ENCODE measurements at regions not wholly inside any gene's neighbourhood (a gene's known extent, or its start where the extent isn't known, plus 50 kb on each side); places are given as distances from the start of the nearest gene placed in this dataset.
"Not testable (repeated sequence)": the region's sequence is repeated elsewhere in the genome, so short reads cannot be mapped to it uniquely, and the experiment has no call there.

GRCh38 chr1:181247-182216 is 269.9 kb downstream of the OR4F29 start:
- H3K4me3 ChIP-seq; H3K27me3 ChIP-seq; intact Hi-C loops (cut with DNase I); H3K9me3 ChIP-seq; H3K36me3 ChIP-seq; H3K27ac ChIP-seq; H3K4me1 ChIP-seq: not testable (repeated sequence)
- DNase-seq (ENCODE audit: low spot score in 2 of 2) = peak in 1 of 2 donors; percentile 87
- TF ChIP-seq, protein P1, sequence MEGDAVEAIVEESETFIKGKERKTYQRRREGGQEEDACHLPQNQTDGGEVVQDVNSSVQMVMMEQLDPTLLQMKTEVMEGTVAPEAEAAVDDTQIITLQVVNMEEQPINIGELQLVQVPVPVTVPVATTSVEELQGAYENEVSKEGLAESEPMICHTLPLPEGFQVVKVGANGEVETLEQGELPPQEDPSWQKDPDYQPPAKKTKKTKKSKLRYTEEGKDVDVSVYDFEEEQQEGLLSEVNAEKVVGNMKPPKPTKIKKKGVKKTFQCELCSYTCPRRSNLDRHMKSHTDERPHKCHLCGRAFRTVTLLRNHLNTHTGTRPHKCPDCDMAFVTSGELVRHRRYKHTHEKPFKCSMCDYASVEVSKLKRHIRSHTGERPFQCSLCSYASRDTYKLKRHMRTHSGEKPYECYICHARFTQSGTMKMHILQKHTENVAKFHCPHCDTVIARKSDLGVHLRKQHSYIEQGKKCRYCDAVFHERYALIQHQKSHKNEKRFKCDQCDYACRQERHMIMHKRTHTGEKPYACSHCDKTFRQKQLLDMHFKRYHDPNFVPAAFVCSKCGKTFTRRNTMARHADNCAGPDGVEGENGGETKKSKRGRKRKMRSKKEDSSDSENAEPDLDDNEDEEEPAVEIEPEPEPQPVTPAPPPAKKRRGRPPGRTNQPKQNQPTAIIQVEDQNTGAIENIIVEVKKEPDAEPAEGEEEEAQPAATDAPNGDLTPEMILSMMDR (IDR thresholded peaks at IDR 0.05) = peak in 2 of 3 experiments; percentile 14 to 26

GRCh38 chr1:180749-181205 is 270.7 kb downstream of the OR4F29 start:
- H3K9me3 ChIP-seq; H3K27me3 ChIP-seq; H3K4me1 ChIP-seq; H3K4me3 ChIP-seq; H3K27ac ChIP-seq; intact Hi-C loops (cut with DNase I); H3K36me3 ChIP-seq: not testable (repeated sequence)
- DNase-seq (ENCODE audit: low spot score in 2 of 2) = peak in 1 of 2 donors; percentile 72

DNA sequence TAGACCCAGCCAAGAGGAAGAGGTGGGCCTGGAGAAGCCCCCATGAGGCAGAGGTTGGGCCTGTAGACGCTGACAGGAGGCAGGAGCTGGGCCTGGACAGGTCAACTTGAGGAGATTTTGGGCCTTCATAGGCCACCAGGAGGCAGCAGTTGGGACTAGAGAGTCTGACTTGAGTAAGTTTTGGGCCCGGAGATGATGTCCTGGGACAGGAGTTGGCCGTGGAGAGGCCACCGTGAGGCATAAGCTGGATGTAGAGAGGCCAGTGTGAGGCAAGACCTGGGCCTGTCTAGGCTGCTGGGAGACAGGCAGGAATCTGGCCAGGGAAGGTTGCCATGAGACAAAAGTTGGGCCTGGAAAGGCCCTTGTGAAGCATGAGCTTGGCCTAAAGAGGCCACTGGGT is 312.6 kb downstream of the OR4F29 start:
- H3K9me3 ChIP-seq; H3K4me3 ChIP-seq; H3K27me3 ChIP-seq; H3K4me1 ChIP-seq; intact Hi-C loops (cut with DNase I); H3K27ac ChIP-seq; H3K36me3 ChIP-seq: not testable (repeated sequence)
- peak in 1 of 2 donors; percentile 62 for DNase-seq (ENCODE audit: low spot score in 2 of 2)

- H3K4me1 ChIP-seq; H3K4me3 ChIP-seq; H3K27ac ChIP-seq; intact Hi-C loops (cut with DNase I); H3K36me3 ChIP-seq; H3K9me3 ChIP-seq; H3K27me3 ChIP-seq: not testable (repeated sequence)
- peak in 1 of 2 donors; percentile 51 for DNase-seq (ENCODE audit: low spot score in 2 of 2)
Measured at GRCh38 chr1:137664-138063, 313.8 kb downstream of the OR4F29 start.

GRCh38 chr1:136344-136932 is 315.0 kb downstream of the OR4F29 start:
- H3K27me3 ChIP-seq; DNase-seq (ENCODE audit: low spot score in 2 of 2); H3K36me3 ChIP-seq; intact Hi-C loops (cut with DNase I); H3K4me1 ChIP-seq; H3K4me3 ChIP-seq; H3K27ac ChIP-seq; H3K9me3 ChIP-seq: not testable (repeated sequence)

DNA sequence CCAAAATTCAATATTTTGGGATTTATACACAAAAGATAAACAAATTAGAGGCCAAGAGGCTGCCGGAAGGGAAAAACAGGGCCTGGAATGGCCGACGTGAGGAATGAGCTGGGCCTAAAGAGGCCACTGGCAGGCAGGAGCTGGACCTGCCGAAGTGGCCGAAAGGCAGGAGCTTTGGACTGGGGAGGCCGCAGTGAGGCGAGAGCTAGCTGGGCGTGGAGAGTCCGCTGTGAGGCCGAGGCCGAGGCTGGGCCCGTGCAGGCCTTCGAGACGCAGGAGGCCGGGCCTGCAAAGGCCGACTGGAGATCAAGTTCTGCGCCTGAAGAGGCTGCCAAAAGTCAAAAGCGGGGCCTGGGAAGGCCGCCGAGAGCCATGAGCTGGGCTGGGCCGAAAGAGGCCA is 316.5 kb downstream of the OR4F29 start:
- H3K4me3 ChIP-seq; H3K36me3 ChIP-seq; H3K9me3 ChIP-seq; H3K4me1 ChIP-seq; intact Hi-C loops (cut with DNase I); H3K27ac ChIP-seq; H3K27me3 ChIP-seq: not testable (repeated sequence)
- peak; percentile 5 to 56 for DNase-seq (ENCODE audit: low spot score in 2 of 2)

DNA sequence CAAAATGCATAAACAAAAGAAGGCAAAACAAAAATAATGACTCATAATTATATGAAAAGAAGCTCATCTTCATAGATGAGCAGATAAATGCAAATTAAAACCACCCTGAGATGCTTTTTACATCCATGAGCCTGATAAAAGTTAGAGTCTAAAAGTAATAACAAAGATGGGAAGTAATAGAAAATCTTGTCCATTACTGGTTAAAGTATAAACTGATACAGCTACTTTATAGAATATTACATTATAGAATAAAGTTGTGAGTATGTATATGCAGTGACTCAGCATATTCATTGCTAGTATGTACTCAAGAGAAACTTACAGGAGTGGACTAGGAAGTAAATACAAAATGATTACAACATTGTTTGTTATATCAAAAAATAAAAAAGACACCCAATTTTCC is 333.0 kb downstream of the OR4F29 start:
- H3K27ac ChIP-seq; H3K9me3 ChIP-seq; H3K4me1 ChIP-seq; H3K4me3 ChIP-seq; H3K36me3 ChIP-seq; H3K27me3 ChIP-seq; intact Hi-C loops (cut with DNase I); DNase-seq (ENCODE audit: low spot score in 2 of 2): not testable (repeated sequence)

GRCh38 chr1:115534-115933 is 335.9 kb downstream of the OR4F29 start:
- H3K9me3 ChIP-seq; H3K4me3 ChIP-seq; DNase-seq (ENCODE audit: low spot score in 2 of 2); H3K27ac ChIP-seq; H3K4me1 ChIP-seq; H3K36me3 ChIP-seq; intact Hi-C loops (cut with DNase I); H3K27me3 ChIP-seq: not testable (repeated sequence)

GRCh38 chr1:104776-105175 is 346.7 kb downstream of the OR4F29 start:
- DNase-seq (ENCODE audit: low spot score in 2 of 2); H3K36me3 ChIP-seq; H3K9me3 ChIP-seq; H3K27me3 ChIP-seq; H3K4me3 ChIP-seq; H3K27ac ChIP-seq; intact Hi-C loops (cut with DNase I); H3K4me1 ChIP-seq: not testable (repeated sequence)

- H3K4me3 ChIP-seq; H3K36me3 ChIP-seq; H3K27me3 ChIP-seq; H3K27ac ChIP-seq; H3K4me1 ChIP-seq; intact Hi-C loops (cut with DNase I); H3K9me3 ChIP-seq; DNase-seq (ENCODE audit: low spot score in 2 of 2): not testable (repeated sequence)
Measured at GRCh38 chr1:99481-99880, 352.0 kb downstream of the OR4F29 start.

DNA sequence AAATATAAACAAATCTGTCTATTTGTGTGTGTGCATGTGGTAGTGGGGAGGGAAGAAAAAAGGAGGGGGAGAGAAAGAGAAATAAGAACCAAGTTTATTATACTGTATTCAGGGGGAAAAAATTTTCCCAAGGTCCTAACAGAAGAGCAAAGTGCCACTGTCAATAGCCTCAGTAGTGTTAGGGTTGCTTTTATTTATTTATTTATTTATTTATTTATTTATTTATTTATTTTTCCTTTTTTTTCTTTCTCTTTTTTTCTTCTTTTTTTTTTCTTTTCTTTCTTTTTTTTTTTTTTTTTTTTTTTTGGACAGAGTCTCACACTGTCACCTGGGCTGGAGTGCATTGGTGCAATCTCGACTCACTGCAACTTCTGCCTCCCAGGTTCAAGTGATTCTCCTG is 352.7 kb downstream of the OR4F29 start:
- H3K27me3 ChIP-seq; DNase-seq (ENCODE audit: low spot score in 2 of 2); H3K9me3 ChIP-seq; H3K27ac ChIP-seq; H3K4me3 ChIP-seq; H3K36me3 ChIP-seq; intact Hi-C loops (cut with DNase I); H3K4me1 ChIP-seq: not testable (repeated sequence)

GRCh38 chr1:91279-91678 is 360.2 kb downstream of the OR4F29 start:
- DNase-seq (ENCODE audit: low spot score in 2 of 2); H3K36me3 ChIP-seq; intact Hi-C loops (cut with DNase I); H3K27ac ChIP-seq; H3K27me3 ChIP-seq; H3K9me3 ChIP-seq; H3K4me3 ChIP-seq; H3K4me1 ChIP-seq: not testable (repeated sequence)

DNA sequence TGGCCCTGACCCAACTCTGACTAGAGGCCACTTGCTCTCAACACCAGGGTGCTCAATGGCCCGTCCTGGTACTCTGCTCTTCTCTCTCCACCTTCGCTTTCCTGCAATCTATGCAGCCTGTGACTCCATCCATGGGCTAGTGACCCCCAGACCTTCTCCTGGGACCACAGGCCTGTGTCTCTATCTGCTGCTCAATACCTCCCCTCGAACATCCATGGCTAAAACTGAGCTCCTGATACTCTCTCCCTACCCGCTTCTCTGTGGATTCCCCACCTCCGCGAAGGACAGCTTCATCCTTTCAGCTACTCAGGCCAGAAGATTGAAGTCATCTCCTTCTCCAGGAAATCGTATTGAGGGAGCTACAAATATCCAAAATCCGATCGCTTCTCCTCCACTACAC is 363.4 kb downstream of the OR4F29 start:
- H3K4me1 ChIP-seq; H3K4me3 ChIP-seq; H3K9me3 ChIP-seq; intact Hi-C loops (cut with DNase I); H3K36me3 ChIP-seq; H3K27ac ChIP-seq; H3K27me3 ChIP-seq; DNase-seq (ENCODE audit: low spot score in 2 of 2): not testable (repeated sequence)
